Fibroblast of villous mesenchyme (primary cell): ENCODE measurements at regions not wholly inside any gene's neighbourhood (a gene's known extent, or its start where the extent isn't known, plus 50 kb on each side); places are given as distances from the start of the nearest gene placed in this dataset.

Source experiments
- DNase-seq: peaks from one replicate; pipeline ENCODE4 v3.0.0-alpha.2; 2010; ENCODE audit warnings: low read depth
- H3K4me3 ChIP-seq: 2 replicates; pipeline ENCODE4 v1.5.1; 2011; ENCODE audit warnings: low read depth, mild to moderate bottlenecking, low read length
- CTCF ChIP-seq: IDR thresholded peaks from 2 replicates; pipeline ENCODE4 v1.5.1; 2012; ENCODE audit warnings: low read depth, mild to moderate bottlenecking, low read length; ENCODE audit not compliant: insufficient read depth

- DNase-seq: no peak
- H3K4me3 ChIP-seq: no peak overlapping the region
- TF ChIP-seq CTCF: no peak
Observed at GRCh38 chr1:218556016-218556415, 210.9 kb downstream of the TGFB2 start.

- no peak for TF ChIP-seq CTCF
- no peak overlapping the region for H3K4me3 ChIP-seq
- DNase-seq: no peak
Observed at GRCh38 chr1:218557731-218558130, 212.6 kb downstream of the TGFB2 start.

- no peak overlapping the region for H3K4me3 ChIP-seq
- TF ChIP-seq CTCF: no peak
- no peak for DNase-seq
Observed at GRCh38 chr1:218558271-218558810, 213.2 kb downstream of the TGFB2 start.

- no peak for DNase-seq
- no peak for TF ChIP-seq CTCF
- H3K4me3 ChIP-seq: no peak overlapping the region
Observed at GRCh38 chr1:218565377-218565776, 220.2 kb downstream of the TGFB2 start.

GRCh38 chr1:218568962-218569550 is 223.9 kb downstream of the TGFB2 start:
- TF ChIP-seq CTCF: no peak
- peak; percentile 24 for DNase-seq
- no peak overlapping the region for H3K4me3 ChIP-seq

- H3K4me3 ChIP-seq: no peak overlapping the region
- DNase-seq: no peak
- no peak for TF ChIP-seq CTCF
Observed at GRCh38 chr1:218570456-218570855, 225.3 kb downstream of the TGFB2 start.

GRCh38 chr1:218571491-218571890 is 226.4 kb downstream of the TGFB2 start:
- TF ChIP-seq CTCF: no peak

More at GRCh38 chr1:218571491-218571890, 226.4 kb downstream of the TGFB2 start:
- DNase-seq: no peak
- H3K4me3 ChIP-seq: no peak overlapping the region
